Breast epithelium (tissue), 3 donors: ENCODE measurements at regions not wholly inside any gene's neighbourhood (a gene's known extent, or its start where the extent isn't known, plus 50 kb on each side); places are given as distances from the start of the nearest gene placed in this dataset.

Source experiments
- CTCF ChIP-seq, 3 donors: fragments of 450-650 bp; IDR thresholded peaks; one replicate each; pipeline ENCODE4 v1.5.1; 2016 to 2017; ENCODE audit warnings: antibody characterized with exemption in 3 of 3, mild to moderate bottlenecking in 3 of 3, moderate library complexity in 3 of 3
- POLR2A ChIP-seq: fragments of 450-650 bp; IDR thresholded peaks from one replicate; pipeline ENCODE4 v1.6.1; 2016; ENCODE audit warnings: antibody characterized with exemption, mild to moderate bottlenecking, moderate library complexity
- POLR2AphosphoS5 ChIP-seq, 3 donors: sonication (generic); formaldehyde crosslinking; IDR thresholded peaks; one replicate each; pipeline ENCODE4 v1.6.1; 2017; ENCODE audit warnings: antibody characterized with exemption in 3 of 3

- TF ChIP-seq CTCF (IDR thresholded peaks at IDR 0.05) (no peak), POLR2A (no peak), POLR2AphosphoS5 (IDR thresholded peaks at IDR 0.05) (no peak)
Measured at GRCh38 chr18:30415903-30416302, 626.6 kb downstream of the DSC3 start.
